HL-60 (cell line): ENCODE measurements at regions not wholly inside any gene's neighbourhood (a gene's known extent, or its start where the extent isn't known, plus 50 kb on each side); places are given as distances from the start of the nearest gene placed in this dataset.

Source experiments
- DNase-seq, 2 experiments: peaks; one replicate each; pipeline ENCODE4 v3.0.0-alpha.2; 2010 to 2020; ENCODE audit warnings: low read depth in 1 of 2, low spot score in 1 of 2
- H3K27ac ChIP-seq: fragments of 250-450 bp; sonication (Bioruptor Pico); replicated peaks from 2 replicates; pipeline ENCODE4 v1.5.1; 2020; ENCODE audit warnings: mild to moderate bottlenecking, moderate library complexity
- H3K27me3 ChIP-seq: fragments of 250-450 bp; sonication (Bioruptor Pico); 2 replicates; pipeline ENCODE4 v1.5.1; 2021; ENCODE audit warnings: mild to moderate bottlenecking, moderate library complexity; ENCODE audit not compliant: insufficient read depth, poor library complexity, severe bottlenecking
- H3K4me3 ChIP-seq: replicated peaks from 2 replicates; pipeline ENCODE4 v1.5.1; 2011; ENCODE audit warnings: mild to moderate bottlenecking, control low read depth, low read length; ENCODE audit not compliant: insufficient read depth
- GABPA ChIP-seq: IDR thresholded peaks from 2 replicates; pipeline ENCODE4 v1.6.1; 2012; ENCODE audit warnings: low read depth
- POLR2AphosphoS5 ChIP-seq: IDR thresholded peaks from 2 replicates; pipeline ENCODE4 v1.6.1; 2012; ENCODE audit warnings: low read depth
- SPI1 ChIP-seq: IDR thresholded peaks from 2 replicates; pipeline ENCODE4 v1.6.1; 2012; ENCODE audit warnings: low read depth, mild to moderate bottlenecking, borderline replicate concordance
- TF ChIP-seq, protein P1 (sequence below): IDR thresholded peaks from one replicate; pipeline ENCODE4 v1.5.1; 2011; ENCODE audit warnings: low read length, control low read depth, inconsistent platforms; ENCODE audit not compliant: insufficient read depth
- TF ChIP-seq, protein P2 (sequence below): IDR thresholded peaks from 2 replicates; pipeline ENCODE4 v1.6.1; 2012; ENCODE audit warnings: low read depth; ENCODE audit not compliant: insufficient replicate concordance

DNA sequence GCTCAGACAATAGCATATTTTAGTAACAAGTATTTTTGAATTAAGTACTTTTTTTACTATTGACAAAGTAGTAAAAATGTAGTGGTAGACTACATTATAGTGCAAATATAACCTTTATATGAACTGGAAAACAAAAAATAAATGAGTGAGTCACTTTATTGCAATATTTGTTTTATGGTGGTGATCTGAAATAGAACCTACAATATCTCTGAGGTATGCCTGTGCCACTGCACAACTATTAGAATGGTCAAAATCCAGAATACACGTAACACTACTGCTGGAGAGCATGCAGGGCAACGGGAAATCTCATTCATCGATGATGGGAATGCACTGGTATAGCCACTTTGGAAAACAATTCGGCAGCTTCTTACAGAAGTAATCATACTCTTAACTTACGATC lies 349.0 kb upstream of the NCAM2 start:
- no peak for DNase-seq
- TF ChIP-seq GABPA (no peak), SPI1 (no peak)
- TF ChIP-seq, protein P1, sequence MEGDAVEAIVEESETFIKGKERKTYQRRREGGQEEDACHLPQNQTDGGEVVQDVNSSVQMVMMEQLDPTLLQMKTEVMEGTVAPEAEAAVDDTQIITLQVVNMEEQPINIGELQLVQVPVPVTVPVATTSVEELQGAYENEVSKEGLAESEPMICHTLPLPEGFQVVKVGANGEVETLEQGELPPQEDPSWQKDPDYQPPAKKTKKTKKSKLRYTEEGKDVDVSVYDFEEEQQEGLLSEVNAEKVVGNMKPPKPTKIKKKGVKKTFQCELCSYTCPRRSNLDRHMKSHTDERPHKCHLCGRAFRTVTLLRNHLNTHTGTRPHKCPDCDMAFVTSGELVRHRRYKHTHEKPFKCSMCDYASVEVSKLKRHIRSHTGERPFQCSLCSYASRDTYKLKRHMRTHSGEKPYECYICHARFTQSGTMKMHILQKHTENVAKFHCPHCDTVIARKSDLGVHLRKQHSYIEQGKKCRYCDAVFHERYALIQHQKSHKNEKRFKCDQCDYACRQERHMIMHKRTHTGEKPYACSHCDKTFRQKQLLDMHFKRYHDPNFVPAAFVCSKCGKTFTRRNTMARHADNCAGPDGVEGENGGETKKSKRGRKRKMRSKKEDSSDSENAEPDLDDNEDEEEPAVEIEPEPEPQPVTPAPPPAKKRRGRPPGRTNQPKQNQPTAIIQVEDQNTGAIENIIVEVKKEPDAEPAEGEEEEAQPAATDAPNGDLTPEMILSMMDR, result no peak
- TF ChIP-seq, protein P2, sequence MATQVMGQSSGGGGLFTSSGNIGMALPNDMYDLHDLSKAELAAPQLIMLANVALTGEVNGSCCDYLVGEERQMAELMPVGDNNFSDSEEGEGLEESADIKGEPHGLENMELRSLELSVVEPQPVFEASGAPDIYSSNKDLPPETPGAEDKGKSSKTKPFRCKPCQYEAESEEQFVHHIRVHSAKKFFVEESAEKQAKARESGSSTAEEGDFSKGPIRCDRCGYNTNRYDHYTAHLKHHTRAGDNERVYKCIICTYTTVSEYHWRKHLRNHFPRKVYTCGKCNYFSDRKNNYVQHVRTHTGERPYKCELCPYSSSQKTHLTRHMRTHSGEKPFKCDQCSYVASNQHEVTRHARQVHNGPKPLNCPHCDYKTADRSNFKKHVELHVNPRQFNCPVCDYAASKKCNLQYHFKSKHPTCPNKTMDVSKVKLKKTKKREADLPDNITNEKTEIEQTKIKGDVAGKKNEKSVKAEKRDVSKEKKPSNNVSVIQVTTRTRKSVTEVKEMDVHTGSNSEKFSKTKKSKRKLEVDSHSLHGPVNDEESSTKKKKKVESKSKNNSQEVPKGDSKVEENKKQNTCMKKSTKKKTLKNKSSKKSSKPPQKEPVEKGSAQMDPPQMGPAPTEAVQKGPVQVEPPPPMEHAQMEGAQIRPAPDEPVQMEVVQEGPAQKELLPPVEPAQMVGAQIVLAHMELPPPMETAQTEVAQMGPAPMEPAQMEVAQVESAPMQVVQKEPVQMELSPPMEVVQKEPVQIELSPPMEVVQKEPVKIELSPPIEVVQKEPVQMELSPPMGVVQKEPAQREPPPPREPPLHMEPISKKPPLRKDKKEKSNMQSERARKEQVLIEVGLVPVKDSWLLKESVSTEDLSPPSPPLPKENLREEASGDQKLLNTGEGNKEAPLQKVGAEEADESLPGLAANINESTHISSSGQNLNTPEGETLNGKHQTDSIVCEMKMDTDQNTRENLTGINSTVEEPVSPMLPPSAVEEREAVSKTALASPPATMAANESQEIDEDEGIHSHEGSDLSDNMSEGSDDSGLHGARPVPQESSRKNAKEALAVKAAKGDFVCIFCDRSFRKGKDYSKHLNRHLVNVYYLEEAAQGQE, result no peak
- no peak overlapping the region for H3K4me3 ChIP-seq
- H3K27ac ChIP-seq, result no peak overlapping the region
- H3K27me3 ChIP-seq, result no peaks in the 10 kb centered on the region

DNA sequence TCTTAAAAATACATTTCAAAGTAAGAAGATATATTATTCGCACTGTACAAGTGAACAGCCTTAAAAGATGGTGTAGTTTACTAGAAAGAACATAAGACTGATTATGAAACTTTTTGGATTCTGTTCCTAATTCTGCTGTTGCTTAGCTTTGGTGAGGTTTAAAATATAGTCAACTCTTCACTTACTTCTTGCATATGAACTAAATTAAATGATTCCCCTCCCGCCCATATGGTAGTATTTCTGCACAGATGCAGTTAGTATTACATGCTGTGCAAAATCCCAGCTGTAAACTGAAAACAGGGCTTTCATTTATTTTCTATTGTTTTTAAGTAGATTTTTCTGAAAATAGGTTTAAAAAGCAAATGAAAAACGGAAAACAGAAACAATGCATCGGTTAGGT lies 345.4 kb upstream of the NCAM2 start:
- Histone ChIP-seq H3K27ac (no peak overlapping the region), H3K27me3 (no peaks in the 10 kb centered on the region), H3K4me3 (no peak overlapping the region)
- no peak for DNase-seq
- TF ChIP-seq GABPA, result no peak

DNA sequence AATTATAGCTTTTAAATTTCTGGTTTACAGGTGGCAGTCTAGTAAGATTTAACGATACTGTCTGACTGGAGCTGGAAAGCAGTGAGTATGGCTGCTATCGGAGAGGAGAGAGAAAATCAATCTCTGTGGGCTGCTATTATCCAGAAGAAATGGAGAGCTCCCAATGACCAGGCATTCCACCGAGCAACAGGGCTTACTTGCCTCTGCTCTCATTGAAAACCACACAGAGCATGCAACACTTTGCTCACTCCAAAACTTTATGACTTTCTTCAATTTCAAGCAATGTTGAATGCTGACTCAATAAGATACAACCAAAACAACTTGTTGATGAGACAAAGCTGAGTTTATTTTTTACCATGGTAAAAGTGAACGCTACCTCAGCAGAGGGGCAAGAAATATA lies 337.0 kb upstream of the NCAM2 start:
- DNase-seq, result no peak
- TF ChIP-seq GABPA (no peak), SPI1 (no peak), POLR2AphosphoS5 (no peak)
- TF ChIP-seq, protein P1, result no peak
- TF ChIP-seq, protein P2, result no peak
- no peak overlapping the region for H3K27ac ChIP-seq
- H3K27me3 ChIP-seq, result no peaks in the 10 kb centered on the region
- no peak overlapping the region for H3K4me3 ChIP-seq

DNA sequence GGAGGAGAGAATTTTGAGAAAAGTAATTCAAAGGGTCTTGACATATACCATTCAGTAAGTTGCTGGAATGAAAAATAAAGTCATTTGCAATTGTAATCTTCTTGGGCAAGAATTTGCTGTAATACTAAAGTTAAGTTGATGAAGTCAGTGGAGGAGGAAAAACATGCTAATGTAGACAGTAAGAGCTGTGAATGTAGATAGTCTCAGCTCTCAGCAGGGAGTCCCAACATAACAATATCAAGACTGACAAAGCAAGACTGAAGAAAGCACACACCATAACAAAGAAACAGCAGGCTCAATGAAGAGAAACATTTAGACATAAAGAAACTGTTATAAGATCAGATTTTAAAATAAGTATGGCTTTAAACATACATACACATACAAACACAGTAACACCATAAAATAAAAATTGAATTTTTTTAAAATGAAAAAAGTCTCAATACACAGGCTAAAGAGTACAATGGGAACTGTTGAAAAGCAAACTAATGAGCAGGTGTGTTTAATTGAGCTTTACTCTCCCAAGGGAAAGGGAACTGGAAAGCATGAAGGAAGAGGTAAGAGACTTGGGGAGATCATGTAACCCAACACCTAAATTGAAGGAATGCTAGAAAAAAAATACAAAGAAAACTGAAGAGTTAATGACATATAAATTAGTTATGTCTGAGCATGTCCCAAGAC lies 336.3 kb upstream of the NCAM2 start:
- no peak overlapping the region for H3K4me3 ChIP-seq
- no peak for DNase-seq
- H3K27ac ChIP-seq, result no peak overlapping the region
- no peak for TF ChIP-seq POLR2AphosphoS5
- TF ChIP-seq, protein P1, result no peak
- H3K27me3 ChIP-seq, result no peaks in the 10 kb centered on the region
